ENCODE measurements at regions not wholly inside any gene's neighbourhood (a gene's known extent, or its start where the extent isn't known, plus 50 kb on each side); places are given as distances from the start of the nearest gene placed in this dataset.

DNA sequence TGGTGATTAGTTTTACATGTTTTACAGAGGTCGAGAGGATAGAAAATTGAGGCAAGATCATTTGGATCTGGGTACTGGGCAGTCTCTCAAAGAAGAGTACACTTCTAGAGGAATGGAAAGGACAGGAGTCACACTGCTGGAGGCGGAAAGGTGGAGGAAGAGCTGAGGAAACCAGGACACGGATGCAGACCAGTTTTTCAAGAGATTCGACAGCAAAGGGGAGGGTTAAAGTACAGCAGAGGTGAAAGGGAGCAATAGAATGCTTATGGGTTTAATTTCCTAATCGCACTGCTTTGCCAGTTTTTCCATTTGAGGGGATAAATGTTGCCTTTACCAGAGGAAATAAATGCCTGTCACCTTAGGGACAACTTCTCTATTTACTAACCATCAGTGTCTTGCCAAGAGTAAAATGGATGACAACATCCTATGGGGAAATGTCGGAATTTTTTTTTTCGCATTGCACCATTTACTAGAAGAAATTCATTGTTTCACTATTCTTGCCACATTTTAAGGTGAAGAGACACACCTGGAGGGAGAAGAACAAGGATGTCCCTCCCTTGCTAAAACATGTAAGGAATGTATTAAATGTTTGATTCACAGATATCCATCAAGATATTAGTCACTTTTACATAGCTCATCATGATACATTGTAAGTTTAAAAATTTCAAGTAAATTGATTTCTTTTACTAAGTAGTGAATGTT lies 226.6 kb downstream of the COL12A1 start:
- Histone ChIP-seq H3K36me3 (no peaks in the 10 kb centered on the region), H3K27me3 (no peaks in the 10 kb centered on the region), H3K4me1 (no peaks in the 10 kb centered on the region), H3K27ac (no peak overlapping the region), H3K4me3 (no peak overlapping the region), H3K9me3 (no peaks in the 10 kb centered on the region)
- TF ChIP-seq, protein P1, sequence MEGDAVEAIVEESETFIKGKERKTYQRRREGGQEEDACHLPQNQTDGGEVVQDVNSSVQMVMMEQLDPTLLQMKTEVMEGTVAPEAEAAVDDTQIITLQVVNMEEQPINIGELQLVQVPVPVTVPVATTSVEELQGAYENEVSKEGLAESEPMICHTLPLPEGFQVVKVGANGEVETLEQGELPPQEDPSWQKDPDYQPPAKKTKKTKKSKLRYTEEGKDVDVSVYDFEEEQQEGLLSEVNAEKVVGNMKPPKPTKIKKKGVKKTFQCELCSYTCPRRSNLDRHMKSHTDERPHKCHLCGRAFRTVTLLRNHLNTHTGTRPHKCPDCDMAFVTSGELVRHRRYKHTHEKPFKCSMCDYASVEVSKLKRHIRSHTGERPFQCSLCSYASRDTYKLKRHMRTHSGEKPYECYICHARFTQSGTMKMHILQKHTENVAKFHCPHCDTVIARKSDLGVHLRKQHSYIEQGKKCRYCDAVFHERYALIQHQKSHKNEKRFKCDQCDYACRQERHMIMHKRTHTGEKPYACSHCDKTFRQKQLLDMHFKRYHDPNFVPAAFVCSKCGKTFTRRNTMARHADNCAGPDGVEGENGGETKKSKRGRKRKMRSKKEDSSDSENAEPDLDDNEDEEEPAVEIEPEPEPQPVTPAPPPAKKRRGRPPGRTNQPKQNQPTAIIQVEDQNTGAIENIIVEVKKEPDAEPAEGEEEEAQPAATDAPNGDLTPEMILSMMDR (IDR thresholded peaks at IDR 0.05) = no peak
- DNase-seq (ENCODE audit: low spot score) = no peak

DNA sequence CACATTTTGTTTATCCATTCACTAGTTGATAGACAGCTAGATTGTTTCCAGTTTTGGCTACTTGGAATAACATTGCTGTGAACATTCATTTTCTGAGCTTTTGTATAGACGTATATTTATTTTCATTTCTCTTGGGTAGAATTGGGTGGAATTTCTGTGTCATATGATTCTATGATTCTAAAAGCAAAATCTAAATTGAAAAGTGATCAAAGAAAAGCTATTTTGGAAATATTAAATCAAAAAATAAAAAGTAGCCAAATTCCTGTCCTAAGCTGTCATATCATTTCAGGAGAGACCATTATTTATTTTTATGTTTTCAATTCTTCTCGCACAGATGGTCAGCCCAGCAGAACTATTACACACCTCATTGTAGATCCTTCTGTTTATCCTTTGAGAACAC lies 229.2 kb downstream of the COL12A1 start:
- Histone ChIP-seq H3K36me3 (no peaks in the 10 kb centered on the region), H3K4me1 (no peaks in the 10 kb centered on the region), H3K4me3 (no peak overlapping the region), H3K27ac (no peak overlapping the region), H3K27me3 (no peaks in the 10 kb centered on the region), H3K9me3 (no peaks in the 10 kb centered on the region)
- TF ChIP-seq, protein P1 (IDR thresholded peaks at IDR 0.05) = no peak
- DNase-seq (ENCODE audit: low spot score) = no peak

DNA sequence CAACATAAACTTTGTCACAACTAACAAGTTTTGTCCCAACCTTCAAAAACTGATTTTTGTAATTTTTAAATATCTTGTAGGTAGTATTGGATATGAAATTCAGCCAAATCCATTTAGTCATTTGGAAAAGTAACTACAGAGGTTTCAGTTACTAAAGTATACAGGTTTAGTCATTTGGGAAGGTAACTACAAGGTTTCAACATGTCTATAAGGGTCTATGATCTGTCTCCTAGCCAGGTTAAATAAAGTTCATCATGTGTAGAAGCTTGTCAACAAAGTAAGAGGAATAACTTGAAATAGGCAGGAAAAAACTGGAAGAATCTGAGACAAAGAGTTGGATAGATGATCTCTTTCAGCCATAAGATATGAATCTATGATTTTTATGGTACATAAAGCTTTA lies 229.8 kb downstream of the COL12A1 start:
- TF ChIP-seq, protein P1 (IDR thresholded peaks at IDR 0.05) = no peak
- Histone ChIP-seq H3K4me1 (no peaks in the 10 kb centered on the region), H3K27me3 (no peaks in the 10 kb centered on the region), H3K36me3 (no peaks in the 10 kb centered on the region), H3K9me3 (no peaks in the 10 kb centered on the region), H3K4me3 (no peak overlapping the region), H3K27ac (no peak overlapping the region)
- no peak for DNase-seq (ENCODE audit: low spot score)

DNA sequence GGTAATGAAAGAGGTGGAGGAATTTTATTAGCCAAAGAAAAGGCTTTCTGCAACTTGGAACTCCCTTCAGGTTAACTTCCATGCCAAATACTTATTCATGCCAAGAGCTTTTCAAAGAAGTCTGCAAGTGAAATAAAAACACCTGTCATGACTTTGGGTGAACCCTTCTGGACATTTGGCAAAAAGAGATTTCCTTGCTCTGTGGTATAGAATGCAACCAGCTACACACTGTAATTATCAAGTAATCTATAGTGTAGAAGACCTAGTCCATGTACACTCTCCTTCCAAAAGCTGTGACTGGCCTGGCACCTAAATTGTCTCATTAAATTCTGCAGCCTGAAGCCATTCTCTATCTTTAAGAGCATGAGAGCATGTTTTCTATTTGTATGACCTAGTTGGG lies 232.3 kb downstream of the COL12A1 start:
- Histone ChIP-seq H3K9me3 (no peaks in the 10 kb centered on the region), H3K27me3 (no peaks in the 10 kb centered on the region), H3K27ac (no peak overlapping the region), H3K4me1 (no peaks in the 10 kb centered on the region), H3K36me3 (no peaks in the 10 kb centered on the region), H3K4me3 (no peak overlapping the region)
- TF ChIP-seq, protein P1 (IDR thresholded peaks at IDR 0.05) = no peak
- DNase-seq (ENCODE audit: low spot score) = no peak

DNA sequence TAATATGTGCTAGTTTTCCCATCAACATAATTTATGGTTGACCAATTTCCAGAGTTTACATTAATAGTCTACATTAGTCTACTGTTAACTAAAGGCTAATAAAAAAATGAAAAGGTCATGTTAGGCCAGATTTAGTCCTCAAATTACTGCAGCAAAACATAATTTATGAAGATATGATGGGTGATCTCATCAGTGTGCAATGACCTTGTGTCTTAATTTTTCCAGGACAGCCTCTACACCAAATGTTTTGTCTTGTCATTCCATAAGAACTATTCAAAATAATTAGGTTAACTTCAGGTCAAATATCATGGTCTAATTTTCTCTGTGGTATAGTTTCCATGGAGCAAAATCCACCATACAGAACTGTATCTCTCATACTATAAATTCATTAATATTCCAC lies 234.2 kb downstream of the COL12A1 start:
- TF ChIP-seq, protein P1 (IDR thresholded peaks at IDR 0.05) = no peak
- Histone ChIP-seq H3K36me3 (no peaks in the 10 kb centered on the region), H3K27me3 (no peaks in the 10 kb centered on the region), H3K4me1 (no peaks in the 10 kb centered on the region), H3K27ac (no peak overlapping the region), H3K9me3 (no peaks in the 10 kb centered on the region), H3K4me3 (no peak overlapping the region)
- DNase-seq (ENCODE audit: low spot score) = no peak
